HepG2 (cell line): ENCODE measurements at regions not wholly inside any gene's neighbourhood (a gene's known extent, or its start where the extent isn't known, plus 50 kb on each side); places are given as distances from the start of the nearest gene placed in this dataset.

Source experiments
- ATAC-seq: fragments of 200-7000 bp; cut with Tn5 transposase; 3 replicates; pipeline ENCODE4 v1.9.1; 2020; ENCODE audit warnings: mild to moderate bottlenecking, moderate library complexity
- BruUV-seq: library from RNA; stranded (reverse); fragments of 400-500 nt; replicated peaks from 2 replicates; lab custom pipeline; 2021; lab: Mats Ljungman, UMichigan
- CTCF ChIA-PET: fragments of 300-600 bp; formaldehyde crosslinking; extraction: SDS; loops from one replicate; lab custom pipeline; 2021; ENCODE audit warnings: low total read pairs, inconsistent platforms, low intra/inter-chr PET ratio; lab: Yijun Ruan, JAX
- POLR2A ChIA-PET: fragments of 350-600 bp; sonication (Branson Sonifier 250); formaldehyde crosslinking; loops from one replicate; lab custom pipeline; 2020; ENCODE audit warnings: antibody characterized with exemption, inconsistent platforms; lab: Yijun Ruan, JAX
- DNase-seq: peaks from one replicate; pipeline ENCODE4 v3.0.0-alpha.2; 2015; ENCODE audit warnings: low spot score
- FAIRE-seq: peaks from 3 replicates; lab custom pipeline; 2011; peaks lifted over from hg19 to GRCh38; lab: Jason Lieb, UNC
- H2AFZ ChIP-seq: one replicate; pipeline ENCODE4 v1.6.1; 2011; ENCODE audit warnings: low read length, inconsistent platforms
- H3K27ac ChIP-seq: fragments of 300-600 bp; 3 replicates; pipeline ENCODE4 v1.8.0; 2011; ENCODE audit warnings: mixed run types, mild to moderate bottlenecking, mixed read lengths, low read length, inconsistent platforms; ENCODE audit not compliant: insufficient read depth; ENCODE audit errors: extremely low read length
- H3K27me3 ChIP-seq, 2 experiments: fragments of 200-600 bp in 1 of 2; 2 replicates in 1 of 2; 3 replicates in 1 of 2; pipeline versions ENCODE4 v1.6.0 to v1.8.0; 2011; ENCODE audit warnings: low read length in 2 of 2, mild to moderate bottlenecking in 2 of 2, moderate library complexity in 2 of 2, inconsistent platforms in 1 of 2; ENCODE audit not compliant: insufficient read depth in 2 of 2, control insufficient read depth in 1 of 2
- H3K36me3 ChIP-seq, 2 experiments: fragments of 200-600 bp in 1 of 2; replicated peaks in 1 of 2; 2 replicates in 1 of 2; 3 replicates in 1 of 2; pipeline versions ENCODE4 v1.5.1 to v1.8.0; 2011; ENCODE audit warnings: low read length in 2 of 2, inconsistent platforms in 1 of 2; ENCODE audit not compliant: insufficient read depth in 2 of 2, control insufficient read depth in 1 of 2
- H3K4me1 ChIP-seq: 2 replicates; pipeline ENCODE4 v1.5.1; 2012; ENCODE audit warnings: low read length, inconsistent platforms; ENCODE audit not compliant: insufficient read depth
- H3K4me2 ChIP-seq: 2 replicates; pipeline ENCODE4 v1.6.0; 2011; ENCODE audit warnings: low read depth, low read length, inconsistent platforms
- H3K4me3 ChIP-seq, 3 experiments: fragments of 200-600 bp in 1 of 3; sonication (generic), shearing (Covaris generic) in 1 of 3; replicated peaks in 1 of 3; 2 replicates each; pipeline ENCODE4 v1.5.1; 2011 to 2016; ENCODE audit warnings: low read length in 3 of 3, inconsistent platforms in 2 of 3, low read depth in 2 of 3, mild to moderate bottlenecking in 2 of 3, control low read depth in 1 of 3, mixed read lengths in 1 of 3; ENCODE audit not compliant: insufficient read depth in 1 of 3
- H3K79me2 ChIP-seq: one replicate; pipeline ENCODE4 v1.6.1; 2011; ENCODE audit warnings: low read length, inconsistent platforms; ENCODE audit not compliant: insufficient read depth
- H3K9ac ChIP-seq: 2 replicates; pipeline ENCODE4 v1.6.0; 2011; ENCODE audit warnings: mild to moderate bottlenecking, low read depth, low read length, inconsistent platforms; ENCODE audit not compliant: insufficient read depth
- H3K9me3 ChIP-seq: 2 replicates; pipeline ENCODE4 v1.5.1; 2012; ENCODE audit warnings: mild to moderate bottlenecking, low read length
- H4K20me1 ChIP-seq: 2 replicates; pipeline ENCODE4 v1.6.0; 2011; ENCODE audit warnings: inconsistent platforms, mild to moderate bottlenecking, low read length, moderate library complexity; ENCODE audit not compliant: insufficient read depth
- ATAD3A ChIP-seq: sonication (generic); formaldehyde crosslinking; IDR thresholded peaks from 2 replicates; pipeline ENCODE4 v1.4.0; 2020; ENCODE audit warnings: missing genetic modification reagents
- FIP1L1 ChIP-seq: fragments of 200-400 bp; formaldehyde crosslinking; IDR thresholded peaks from 2 replicates; pipeline ENCODE4 v1.6.1; 2018; ENCODE audit warnings: low read depth, mild to moderate bottlenecking, low read length, moderate library complexity, borderline replicate concordance; ENCODE audit not compliant: insufficient read depth
- HMGXB4 ChIP-seq, 2 experiments: sonication (generic) in 1 of 2; formaldehyde crosslinking in 1 of 2; IDR thresholded peaks; 2 replicates each; pipeline versions ENCODE4 v1.4.0 to v1.6.1; 2018 to 2020; ENCODE audit warnings: missing genetic modification reagents in 2 of 2, borderline replicate concordance in 1 of 2, low read depth in 1 of 2, mild to moderate bottlenecking in 1 of 2, missing biosample characterization in 1 of 2
- MBD4 ChIP-seq: IDR thresholded peaks from 2 replicates; pipeline ENCODE4 v1.6.1; 2012; ENCODE audit warnings: low read length, inconsistent platforms, borderline replicate concordance
- NFYC ChIP-seq: IDR thresholded peaks from 2 replicates; pipeline ENCODE4 v1.6.1; 2016; ENCODE audit warnings: missing genetic modification reagents, missing compliant biosample characterization
- PHF8 ChIP-seq: sonication (generic); formaldehyde crosslinking; IDR thresholded peaks from 2 replicates; pipeline ENCODE4 v1.5.0; 2020; ENCODE audit warnings: missing genetic modification reagents
- RAD51 ChIP-seq: fragments of 450-650 bp; IDR thresholded peaks from 2 replicates; pipeline ENCODE4 v1.6.1; 2016; ENCODE audit warnings: borderline replicate concordance
- ZBTB1 ChIP-seq: sonication (generic); formaldehyde crosslinking; IDR thresholded peaks from 2 replicates; pipeline ENCODE4 v1.4.0; 2020; ENCODE audit warnings: missing genetic modification reagents, borderline replicate concordance
- ZGPAT ChIP-seq: IDR thresholded peaks from 2 replicates; pipeline ENCODE4 v1.6.1; 2016; ENCODE audit warnings: mild to moderate bottlenecking
- ZKSCAN5 ChIP-seq: sonication (generic); formaldehyde crosslinking; IDR thresholded peaks from 2 replicates; pipeline ENCODE4 v1.5.1; 2020; ENCODE audit warnings: mild to moderate bottlenecking, missing genetic modification reagents
- ZNF180 ChIP-seq: sonication (generic); formaldehyde crosslinking; IDR thresholded peaks from 2 replicates; pipeline ENCODE4 v1.4.0; 2020; ENCODE audit warnings: low read depth, missing genetic modification reagents, borderline replicate concordance
- ZNF30 ChIP-seq: sonication (generic); formaldehyde crosslinking; IDR thresholded peaks from 2 replicates; pipeline ENCODE4 v1.5.0; 2020; ENCODE audit warnings: mild to moderate bottlenecking, missing genetic modification reagents
- ZNF557 ChIP-seq: sonication (generic); formaldehyde crosslinking; IDR thresholded peaks from 2 replicates; pipeline ENCODE4 v1.4.0; 2020; ENCODE audit warnings: missing genetic modification reagents
- ZNF615 ChIP-seq: sonication (generic); formaldehyde crosslinking; IDR thresholded peaks from 2 replicates; pipeline ENCODE4 v1.5.0; 2020; ENCODE audit warnings: mild to moderate bottlenecking, missing genetic modification reagents, borderline replicate concordance
- ZSCAN5A ChIP-seq: sonication (generic); formaldehyde crosslinking; IDR thresholded peaks from 2 replicates; pipeline ENCODE4 v1.8.0; 2022; ENCODE audit warnings: mild to moderate bottlenecking, missing genetic modification reagents, borderline replicate concordance
- WGBS: methylation state at CpG from one replicate; pipeline ENCODE4 v1.1.6; 2017; ENCODE audit warnings: low lambda C conversion rate; 5-methylcytosine and 5-hydroxymethylcytosine counted together
- in situ Hi-C: cut with HindIII; loops from 2 replicates; pipeline ENCODE4 v1.10.0; 2017; ENCODE audit warnings: low pct_unique_long_range_greater_than_20kb; ENCODE audit not compliant: extremely low pct_ligation_motif_present
- intact Hi-C: fragments of 100-400 bp; cut with micrococcal nuclease; formaldehyde crosslinking; loops from one replicate; pipeline ENCODE4 v1.10.0; 2022; ENCODE audit not compliant: unreplicated experiment
- TF ChIP-seq, protein P1 (sequence below): sonication (generic); formaldehyde crosslinking; IDR thresholded peaks from 2 replicates; pipeline ENCODE4 v1.4.0; 2020; ENCODE audit warnings: mild to moderate bottlenecking, missing genetic modification reagents
- TF ChIP-seq, protein P2 (sequence below): sonication (generic); formaldehyde crosslinking; IDR thresholded peaks from 2 replicates; pipeline ENCODE4 v1.5.1; 2020; ENCODE audit warnings: missing genetic modification reagents, mild to moderate bottlenecking, borderline replicate concordance

DNA sequence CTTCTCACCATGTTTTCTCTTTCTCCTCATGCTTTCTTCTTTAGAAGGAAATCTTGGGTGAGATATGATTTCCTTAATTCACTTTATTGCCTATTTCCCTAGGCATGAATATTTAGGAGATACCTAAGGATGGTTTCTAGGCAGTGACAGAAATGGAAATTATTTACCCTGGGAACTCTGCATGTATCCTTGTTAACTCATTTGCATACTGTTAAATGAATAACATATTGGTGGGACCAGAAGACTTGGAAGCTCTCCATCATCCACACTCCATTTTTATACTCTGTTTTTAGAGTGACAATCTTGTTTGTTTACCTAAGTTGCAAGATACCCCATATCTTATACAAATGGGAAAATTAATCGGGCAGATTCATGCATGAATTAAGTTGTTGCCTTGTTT is 285.7 kb downstream of the RNF144B start:
- ATAC-seq (no peak), FAIRE-seq (no peak), DNase-seq (no peak)
- 0% methylated on average over 1 of the region's 1 CpG for WGBS
- H3K4me2 ChIP-seq = no peak overlapping the region
- no peaks in the 10 kb centered on the region for H3K36me3 ChIP-seq
- in situ Hi-C loops (no loop called here), intact Hi-C loops (no loop called here)
- H2AFZ ChIP-seq = no peak overlapping the region
- no peaks in the 10 kb centered on the region for H3K4me1 ChIP-seq
- POLR2A ChIA-PET = no interaction called here
- no TSS peak for BruUV-seq
- no peak overlapping the region for H3K27ac ChIP-seq
- H3K27me3 ChIP-seq = no peaks in the 10 kb centered on the region
- CTCF ChIA-PET = no interaction called here
- TF ChIP-seq, protein P1, sequence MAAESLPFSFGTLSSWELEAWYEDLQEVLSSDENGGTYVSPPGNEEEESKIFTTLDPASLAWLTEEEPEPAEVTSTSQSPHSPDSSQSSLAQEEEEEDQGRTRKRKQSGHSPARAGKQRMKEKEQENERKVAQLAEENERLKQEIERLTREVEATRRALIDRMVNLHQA = no peak
- TF ChIP-seq PHF8 = no peak
- TF ChIP-seq FIP1L1 = no peak
- no peak for TF ChIP-seq ATAD3A (CRISPR knock-in tag)
- no peak for TF ChIP-seq ZNF30 (CRISPR knock-in tag)
- no peak for TF ChIP-seq ZBTB1 (CRISPR knock-in tag)
- TF ChIP-seq RAD51 = no peak
- no peak for TF ChIP-seq ZNF615
- TF ChIP-seq NFYC (CRISPR knock-in tag) = no peak
- no peak for TF ChIP-seq ZSCAN5A (CRISPR knock-in tag)
- no peak for TF ChIP-seq HMGXB4 (CRISPR knock-in tag; IDR thresholded peaks at IDR 0.05; ENCODE audit: borderline replicate concordance in 1 of 2, low read depth in 1 of 2)
- no peak for TF ChIP-seq MBD4
- TF ChIP-seq, protein P2, sequence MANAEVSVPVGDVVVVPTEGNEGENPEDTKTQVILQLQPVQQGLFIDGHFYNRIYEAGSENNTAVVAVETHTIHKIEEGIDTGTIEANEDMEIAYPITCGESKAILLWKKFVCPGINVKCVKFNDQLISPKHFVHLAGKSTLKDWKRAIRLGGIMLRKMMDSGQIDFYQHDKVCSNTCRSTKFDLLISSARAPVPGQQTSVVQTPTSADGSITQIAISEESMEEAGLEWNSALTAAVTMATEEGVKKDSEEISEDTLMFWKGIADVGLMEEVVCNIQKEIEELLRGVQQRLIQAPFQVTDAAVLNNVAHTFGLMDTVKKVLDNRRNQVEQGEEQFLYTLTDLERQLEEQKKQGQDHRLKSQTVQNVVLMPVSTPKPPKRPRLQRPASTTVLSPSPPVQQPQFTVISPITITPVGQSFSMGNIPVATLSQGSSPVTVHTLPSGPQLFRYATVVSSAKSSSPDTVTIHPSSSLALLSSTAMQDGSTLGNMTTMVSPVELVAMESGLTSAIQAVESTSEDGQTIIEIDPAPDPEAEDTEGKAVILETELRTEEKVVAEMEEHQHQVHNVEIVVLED (CRISPR knock-in tag) = no peak
- TF ChIP-seq ZNF180 (CRISPR knock-in tag) = no peak
- TF ChIP-seq ZKSCAN5 (CRISPR knock-in tag) = no peak
- no peak for TF ChIP-seq ZNF557
- no peak for TF ChIP-seq ZGPAT (CRISPR knock-in tag)
- no peaks in the 10 kb centered on the region for H4K20me1 ChIP-seq
- no peak overlapping the region for H3K4me3 ChIP-seq
- H3K79me2 ChIP-seq = no peaks in the 10 kb centered on the region
- H3K9ac ChIP-seq = no peak overlapping the region
- H3K9me3 ChIP-seq = no peaks in the 10 kb centered on the region
